Lower leg skin (tissue), 4 donors: ENCODE measurements at regions not wholly inside any gene's neighbourhood (a gene's known extent, or its start where the extent isn't known, plus 50 kb on each side); places are given as distances from the start of the nearest gene placed in this dataset.
"Not testable (repeated sequence)": the region's sequence is repeated elsewhere in the genome, so short reads cannot be mapped to it uniquely, and the experiment has no call there.

Source experiments
- DNase-seq, 2 donors: peaks; one replicate each; pipeline ENCODE4 v3.0.0-alpha.2; 2019; ENCODE audit warnings: low spot score in 2 of 2
- H3K4me3 ChIP-seq: fragments of 200-600 bp; sonication (generic); 2 replicates; pipeline ENCODE4 v1.5.1; 2017; ENCODE audit warnings: mild to moderate bottlenecking, low read depth; ENCODE audit not compliant: poor library complexity, severe bottlenecking
- CTCF ChIP-seq, 3 donors: fragments of 450-650 bp; IDR thresholded peaks; one replicate each; pipeline ENCODE4 v1.5.1; 2016; ENCODE audit warnings: antibody characterized with exemption in 3 of 3, mild to moderate bottlenecking in 3 of 3, moderate library complexity in 2 of 3
- POLR2A ChIP-seq, 2 donors: fragments of 450-650 bp; IDR thresholded peaks; one replicate each; pipeline ENCODE4 v1.6.1; 2016 to 2017; ENCODE audit warnings: antibody characterized with exemption in 2 of 2, mild to moderate bottlenecking in 1 of 2, moderate library complexity in 1 of 2
- WGBS, 2 donors: methylation state at CpG; one replicate each; pipeline ENCODE4 v1.1.5; 2018; 5-methylcytosine and 5-hydroxymethylcytosine counted together
- intact Hi-C: fragments of 100-400 bp; cut with DNase I; formaldehyde crosslinking; loops from one replicate; pipeline ENCODE4 v1.15.0; 2023; ENCODE audit warnings: low total_unique reads

- H3K4me3 ChIP-seq = no peak overlapping the region
- no peak for DNase-seq
- TF ChIP-seq POLR2A (IDR thresholded peaks at IDR 0.05) (no peak), CTCF (IDR thresholded peaks at IDR 0.05) (no peak)
- intact Hi-C loops = no loop called here
- WGBS, 2 donors = 32 to 40% methylated on average over 2 of the region's 2 CpGs
Measured at GRCh38 chrX:43436517-43436916, 219.6 kb upstream of the MAOA start.

- DNase-seq = no peak
- 63 to 69% methylated on average over 2 of the region's 2 CpGs for WGBS, 2 donors
- intact Hi-C loops = no loop called here
Measured at GRCh38 chrX:43446752-43447151, 209.3 kb upstream of the MAOA start.

GRCh38 chrX:43448688-43449087, 207.4 kb upstream of the MAOA start:
- WGBS, 2 donors = 29 to 33% methylated on average over 1 of the region's 1 CpG
- no peak overlapping the region for H3K4me3 ChIP-seq
- intact Hi-C loops = loop anchor here (2.0 kb wide), 1 partner anchor 74 kb away; no protein-coding TSS in a partner anchor
- TF ChIP-seq POLR2A (IDR thresholded peaks at IDR 0.05) (no peak), CTCF (IDR thresholded peaks at IDR 0.05) (no peak)
- DNase-seq = no peak

More at GRCh38 chrX:43446752-43447151, 209.3 kb upstream of the MAOA start:
- no peak overlapping the region for H3K4me3 ChIP-seq
- no peak for TF ChIP-seq CTCF (IDR thresholded peaks at IDR 0.05)
- no peak for TF ChIP-seq POLR2A (IDR thresholded peaks at IDR 0.05)

- H3K4me3 ChIP-seq = no peak overlapping the region
- no peak for DNase-seq
- WGBS, 2 donors = 57 to 64% methylated on average over 4 of the region's 4 CpGs
- intact Hi-C loops = no loop called here
- no peak for TF ChIP-seq POLR2A (IDR thresholded peaks at IDR 0.05)
- no peak for TF ChIP-seq CTCF (IDR thresholded peaks at IDR 0.05)
Measured at GRCh38 chrX:43450355-43450754, 205.7 kb upstream of the MAOA start.

GRCh38 chrX:43451976-43452686, 204.0 kb upstream of the MAOA start:
- DNase-seq, H3K4me3 ChIP-seq, intact Hi-C loops: not testable (repeated sequence)
- 95 to 100% methylated on average over 3 to 4 of the region's 4 CpGs for WGBS, 2 donors

GRCh38 chrX:43456063-43456462, 200.0 kb upstream of the MAOA start:
- no peak overlapping the region for H3K4me3 ChIP-seq
- intact Hi-C loops = no loop called here
- TF ChIP-seq POLR2A (IDR thresholded peaks at IDR 0.05) (no peak), CTCF (IDR thresholded peaks at IDR 0.05) (no peak)
- 85 to 90% methylated on average over 3 of the region's 3 CpGs for WGBS, 2 donors
- no peak for DNase-seq
